Lung (tissue), 11 donors: ENCODE measurements at regions not wholly inside any gene's neighbourhood (a gene's known extent, or its start where the extent isn't known, plus 50 kb on each side); places are given as distances from the start of the nearest gene placed in this dataset.

ENCODE experiments used
- ATAC-seq: fragments of 200-7000 bp; cut with Tn5 transposase; one replicate; pipeline ENCODE4 v1.9.1; 2020; ENCODE audit warnings: moderate number of reproducible peaks; ENCODE audit not compliant: insufficient read depth, low FRiP score
- DNase-seq, 3 donors: peaks; one replicate each; pipeline ENCODE4 v3.0.0-alpha.2; 2013 to 2017
- H3K27ac ChIP-seq, 2 donors: one replicate each; pipeline ENCODE4 v1.5.1; 2013; ENCODE audit warnings: mild to moderate bottlenecking in 2 of 2, moderate library complexity in 2 of 2, control low read depth in 1 of 2, inconsistent platforms in 1 of 2, low read depth in 1 of 2, low read length in 1 of 2
- H3K27me3 ChIP-seq, 3 donors: one replicate each; pipeline ENCODE4 v1.5.1; 2013; ENCODE audit warnings: low read length in 2 of 3; ENCODE audit not compliant: control insufficient read depth in 3 of 3, insufficient read depth in 3 of 3
- H3K36me3 ChIP-seq, 4 donors: one replicate each; pipeline ENCODE4 v1.5.1; 2013; ENCODE audit warnings: low read length in 4 of 4, mild to moderate bottlenecking in 1 of 4, moderate library complexity in 1 of 4; ENCODE audit not compliant: control insufficient read depth in 4 of 4, insufficient read depth in 4 of 4
- H3K4me1 ChIP-seq, 5 donors: one replicate each; pipeline ENCODE4 v1.5.1; 2013; ENCODE audit warnings: low read length in 5 of 5, mild to moderate bottlenecking in 2 of 5, moderate library complexity in 1 of 5; ENCODE audit not compliant: control insufficient read depth in 5 of 5, insufficient read depth in 5 of 5
- H3K4me3 ChIP-seq: one replicate; pipeline ENCODE4 v1.5.1; 2013; ENCODE audit warnings: mild to moderate bottlenecking, control low read depth, moderate library complexity
- H3K9ac ChIP-seq, 2 donors: one replicate each; pipeline ENCODE4 v1.5.1; 2013; ENCODE audit warnings: low read length in 2 of 2, control low read depth in 1 of 2; ENCODE audit not compliant: insufficient read depth in 1 of 2
- H3K9me3 ChIP-seq, 4 donors: one replicate each; pipeline ENCODE4 v1.5.1; 2013; ENCODE audit warnings: low read length in 3 of 4, mild to moderate bottlenecking in 1 of 4, moderate library complexity in 1 of 4; ENCODE audit not compliant: control insufficient read depth in 4 of 4, insufficient read depth in 3 of 4
- WGBS, 2 donors: extraction: QIAGEN DNeasy Blood & Tissue Kit; methylation state at CpG; one replicate each; pipeline ENCODE4 v1.1.7; 2013; 5-methylcytosine and 5-hydroxymethylcytosine counted together
- TF ChIP-seq, protein P1 (sequence below): IDR thresholded peaks from 2 replicates; pipeline ENCODE4 v1.5.1; 2012; ENCODE audit warnings: mild to moderate bottlenecking; ENCODE audit errors: control extremely low read depth, extremely low read depth
- donor health status: control.
- donor health status: control.
- donor health status: Bipolar disorder and iron deficiency.
- donor health status: healthy.
- donor health status: DM: yes; HTN: yes; CAD: no.

DNA sequence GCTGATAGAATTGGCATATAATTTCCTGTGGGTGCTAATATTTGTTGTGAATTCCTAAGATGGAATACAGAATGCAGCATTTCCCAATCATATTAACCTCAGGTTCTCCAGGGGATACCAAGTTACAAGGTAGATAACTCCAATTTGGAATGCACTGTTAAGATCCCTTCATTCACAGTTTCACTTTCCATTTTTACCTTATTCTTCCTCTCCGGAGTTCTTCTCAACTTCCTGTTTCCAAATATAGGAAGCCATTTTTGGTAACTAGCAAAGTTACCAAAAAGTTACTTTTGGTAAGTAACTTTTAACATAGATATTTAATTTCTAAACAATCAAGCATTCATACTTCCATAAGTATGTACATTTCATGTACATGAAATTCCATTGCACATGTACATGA, 63.5 kb upstream of the PHACTR2 start:
- no peaks in the 10 kb centered on the region for H3K27me3 ChIP-seq
- peaks cover 0 to 2% (median 0%) of the 10 kb centered on the region in 5 donors for H3K4me1 ChIP-seq
- no peak overlapping the region for H3K9ac ChIP-seq
- 16 to 29% methylated on average over 1 of the region's 1 CpG for WGBS, 2 donors
- TF ChIP-seq, protein P1, sequence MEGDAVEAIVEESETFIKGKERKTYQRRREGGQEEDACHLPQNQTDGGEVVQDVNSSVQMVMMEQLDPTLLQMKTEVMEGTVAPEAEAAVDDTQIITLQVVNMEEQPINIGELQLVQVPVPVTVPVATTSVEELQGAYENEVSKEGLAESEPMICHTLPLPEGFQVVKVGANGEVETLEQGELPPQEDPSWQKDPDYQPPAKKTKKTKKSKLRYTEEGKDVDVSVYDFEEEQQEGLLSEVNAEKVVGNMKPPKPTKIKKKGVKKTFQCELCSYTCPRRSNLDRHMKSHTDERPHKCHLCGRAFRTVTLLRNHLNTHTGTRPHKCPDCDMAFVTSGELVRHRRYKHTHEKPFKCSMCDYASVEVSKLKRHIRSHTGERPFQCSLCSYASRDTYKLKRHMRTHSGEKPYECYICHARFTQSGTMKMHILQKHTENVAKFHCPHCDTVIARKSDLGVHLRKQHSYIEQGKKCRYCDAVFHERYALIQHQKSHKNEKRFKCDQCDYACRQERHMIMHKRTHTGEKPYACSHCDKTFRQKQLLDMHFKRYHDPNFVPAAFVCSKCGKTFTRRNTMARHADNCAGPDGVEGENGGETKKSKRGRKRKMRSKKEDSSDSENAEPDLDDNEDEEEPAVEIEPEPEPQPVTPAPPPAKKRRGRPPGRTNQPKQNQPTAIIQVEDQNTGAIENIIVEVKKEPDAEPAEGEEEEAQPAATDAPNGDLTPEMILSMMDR, result no peak
- ATAC-seq (no peak), DNase-seq (no peak)
- H3K4me3 ChIP-seq, result no peak overlapping the region
- H3K36me3 ChIP-seq, result no peaks in the 10 kb centered on the region
- no peaks in the 10 kb centered on the region for H3K9me3 ChIP-seq
- H3K27ac ChIP-seq, result no peak overlapping the region

GRCh38 chr6:143613749-143614148, 64.0 kb upstream of the PHACTR2 start:
- no peaks in the 10 kb centered on the region for H3K4me1 ChIP-seq
- DNase-seq (no peak), ATAC-seq (no peak)
- H3K4me3 ChIP-seq, result no peak overlapping the region
- H3K27ac ChIP-seq, result no peak overlapping the region
- TF ChIP-seq, protein P1, result no peak
- H3K36me3 ChIP-seq, result no peaks in the 10 kb centered on the region
- 95 to 96% methylated on average over 5 of the region's 5 CpGs for WGBS, 2 donors
- no peak overlapping the region for H3K9ac ChIP-seq
- no peaks in the 10 kb centered on the region for H3K9me3 ChIP-seq
- H3K27me3 ChIP-seq, result no peaks in the 10 kb centered on the region

DNA sequence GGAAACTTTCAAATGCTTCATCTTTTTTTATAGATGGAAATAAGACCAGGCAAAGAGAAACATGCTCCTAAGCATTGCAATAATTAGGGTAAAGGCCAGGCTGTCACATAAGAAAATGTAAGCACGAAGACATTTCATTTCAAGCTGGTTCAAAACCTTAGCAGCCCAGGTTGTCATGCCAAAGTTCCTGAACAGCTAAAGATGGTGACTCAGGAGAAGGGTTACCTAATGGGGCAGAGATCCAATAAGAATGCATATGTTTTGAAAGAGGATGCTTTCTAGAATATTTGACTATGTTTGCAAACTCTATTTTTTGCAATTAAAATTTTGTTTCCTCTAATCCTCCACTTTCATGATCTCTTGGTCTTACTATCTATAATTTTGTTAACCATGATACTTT, 65.6 kb upstream of the PHACTR2 start:
- H3K27ac ChIP-seq, result no peak overlapping the region
- TF ChIP-seq, protein P1, result no peak
- DNase-seq (no peak), ATAC-seq (no peak)
- no peaks in the 10 kb centered on the region for H3K9me3 ChIP-seq
- peaks cover 0 to 11% (median 5%) of the 10 kb centered on the region in 5 donors for H3K4me1 ChIP-seq
- H3K9ac ChIP-seq, result no peak overlapping the region
- no peaks in the 10 kb centered on the region for H3K36me3 ChIP-seq
- 96 to 100% methylated on average over 1 of the region's 1 CpG for WGBS, 2 donors
- no peaks in the 10 kb centered on the region for H3K27me3 ChIP-seq
- no peak overlapping the region for H3K4me3 ChIP-seq

GRCh38 chr6:143611580-143611979, 66.2 kb upstream of the PHACTR2 start:
- H3K4me3 ChIP-seq, result no peak overlapping the region
- peaks cover 0 to 11% (median 5%) of the 10 kb centered on the region in 5 donors for H3K4me1 ChIP-seq
- no peaks in the 10 kb centered on the region for H3K36me3 ChIP-seq
- TF ChIP-seq, protein P1, result no peak
- DNase-seq, result no peak
- WGBS, 2 donors, result 94 to 96% methylated on average over 5 of the region's 5 CpGs
- no peak for ATAC-seq
- no peak overlapping the region for H3K9ac ChIP-seq
- no peak overlapping the region for H3K27ac ChIP-seq
- H3K27me3 ChIP-seq, result no peaks in the 10 kb centered on the region
- no peaks in the 10 kb centered on the region for H3K9me3 ChIP-seq
